GM12873 (cell line): ENCODE measurements at regions not wholly inside any gene's neighbourhood (a gene's known extent, or its start where the extent isn't known, plus 50 kb on each side); places are given as distances from the start of the nearest gene placed in this dataset.

Source experiments
- TF ChIP-seq, protein P1 (sequence below): IDR thresholded peaks from 2 replicates; pipeline ENCODE4 v1.5.1; 2012; ENCODE audit warnings: low read depth, mild to moderate bottlenecking, moderate library complexity, low read length, control low read depth; ENCODE audit not compliant: insufficient read depth; ENCODE audit errors: missing control alignments

DNA sequence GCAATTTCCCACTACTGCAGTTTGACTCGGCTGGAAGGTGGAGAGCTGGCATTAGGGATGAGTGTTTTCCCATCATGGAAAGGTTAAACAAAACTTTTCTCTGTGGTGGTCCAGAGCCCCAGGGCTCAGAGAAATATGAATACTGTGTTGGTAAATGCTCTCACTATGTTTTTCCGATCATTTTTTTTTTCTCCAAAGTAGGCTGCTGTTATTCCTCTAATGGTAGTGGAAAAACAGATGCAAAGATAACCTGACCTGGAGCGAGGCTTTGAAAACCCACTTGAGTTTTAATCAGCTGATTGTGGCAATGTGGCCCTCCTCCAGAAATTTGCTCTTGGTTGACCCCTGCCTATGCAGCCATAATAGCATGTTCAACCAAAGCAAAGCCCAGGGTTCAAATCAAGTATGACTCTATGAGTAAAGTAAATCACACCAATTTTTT is 320.8 kb upstream of the CTNNB1 start:
- TF ChIP-seq, protein P1, sequence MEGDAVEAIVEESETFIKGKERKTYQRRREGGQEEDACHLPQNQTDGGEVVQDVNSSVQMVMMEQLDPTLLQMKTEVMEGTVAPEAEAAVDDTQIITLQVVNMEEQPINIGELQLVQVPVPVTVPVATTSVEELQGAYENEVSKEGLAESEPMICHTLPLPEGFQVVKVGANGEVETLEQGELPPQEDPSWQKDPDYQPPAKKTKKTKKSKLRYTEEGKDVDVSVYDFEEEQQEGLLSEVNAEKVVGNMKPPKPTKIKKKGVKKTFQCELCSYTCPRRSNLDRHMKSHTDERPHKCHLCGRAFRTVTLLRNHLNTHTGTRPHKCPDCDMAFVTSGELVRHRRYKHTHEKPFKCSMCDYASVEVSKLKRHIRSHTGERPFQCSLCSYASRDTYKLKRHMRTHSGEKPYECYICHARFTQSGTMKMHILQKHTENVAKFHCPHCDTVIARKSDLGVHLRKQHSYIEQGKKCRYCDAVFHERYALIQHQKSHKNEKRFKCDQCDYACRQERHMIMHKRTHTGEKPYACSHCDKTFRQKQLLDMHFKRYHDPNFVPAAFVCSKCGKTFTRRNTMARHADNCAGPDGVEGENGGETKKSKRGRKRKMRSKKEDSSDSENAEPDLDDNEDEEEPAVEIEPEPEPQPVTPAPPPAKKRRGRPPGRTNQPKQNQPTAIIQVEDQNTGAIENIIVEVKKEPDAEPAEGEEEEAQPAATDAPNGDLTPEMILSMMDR = no peak

DNA sequence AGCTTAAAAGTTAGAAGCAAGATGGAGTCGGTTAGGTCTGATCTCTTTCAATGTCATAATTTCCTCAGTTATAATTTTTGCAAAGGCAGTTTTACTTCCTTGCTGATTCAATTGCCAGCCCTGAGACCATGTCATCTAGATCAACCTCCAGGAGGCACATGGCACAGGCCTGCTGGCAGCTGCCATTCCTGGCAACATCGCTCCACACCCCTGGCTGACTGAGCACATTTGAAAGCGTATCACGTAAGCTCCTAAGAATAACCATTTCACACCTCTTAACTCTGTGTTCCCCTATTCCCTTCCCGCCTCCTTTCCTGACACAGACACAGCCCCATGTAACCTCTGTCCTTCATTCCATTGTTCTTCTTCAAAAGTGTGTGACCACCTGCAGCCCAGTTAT is 313.9 kb upstream of the CTNNB1 start:
- TF ChIP-seq, protein P1 = no peak

DNA sequence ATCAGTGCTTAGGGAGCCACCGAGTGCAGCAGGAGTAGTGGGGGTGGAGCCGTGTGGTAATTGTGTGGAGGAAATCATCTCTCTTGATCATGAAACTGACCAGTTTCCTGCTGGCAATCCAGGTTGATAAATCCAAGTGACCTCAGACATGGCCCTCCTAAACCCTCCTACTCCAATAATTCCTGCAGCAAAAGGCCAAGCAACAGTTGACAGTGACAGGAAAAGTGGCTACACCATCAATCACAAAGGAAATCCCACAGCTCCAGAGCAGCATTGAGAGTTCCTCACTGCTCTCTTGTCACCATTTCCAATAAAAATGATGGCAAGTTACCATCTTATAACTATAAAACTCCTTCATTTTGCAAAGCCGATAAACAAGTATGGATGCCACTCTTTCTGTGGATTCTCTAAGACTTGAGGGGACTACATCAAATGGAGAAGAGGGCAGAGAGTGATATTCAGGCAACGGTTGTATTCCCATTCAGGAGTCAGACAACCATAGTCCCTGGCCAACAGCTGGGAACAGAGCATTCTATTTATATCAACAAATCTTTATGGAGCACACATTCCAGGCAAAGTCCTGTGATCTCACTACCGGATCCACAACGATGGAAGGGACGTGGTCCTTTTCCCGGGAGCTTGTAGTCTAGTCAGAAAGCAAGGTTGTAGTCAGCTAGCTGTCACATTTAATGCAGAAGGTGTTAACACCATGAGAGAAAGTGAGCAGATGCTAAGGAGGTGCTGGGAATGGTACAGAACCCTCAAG is 312.5 kb upstream of the CTNNB1 start:
- TF ChIP-seq, protein P1 = no peak

DNA sequence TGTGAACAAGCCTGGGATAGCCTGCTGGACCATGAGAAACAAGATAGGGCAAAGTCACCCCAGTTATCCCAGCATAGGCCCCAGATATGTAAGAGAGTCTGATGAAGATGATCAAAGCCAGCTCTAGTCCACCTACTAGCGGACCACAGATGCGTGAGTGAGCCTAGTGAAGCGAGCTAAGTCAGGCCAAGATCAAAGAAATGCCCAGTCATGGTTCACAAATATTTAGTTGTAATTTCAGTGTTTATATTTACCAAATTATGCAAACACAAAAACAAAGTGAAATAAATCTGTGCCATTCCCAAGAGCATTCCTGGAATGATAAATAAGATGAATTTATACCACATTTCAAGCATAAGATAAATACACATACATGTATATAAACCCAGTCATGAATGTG is 308.1 kb upstream of the CTNNB1 start:
- TF ChIP-seq, protein P1 = no peak

DNA sequence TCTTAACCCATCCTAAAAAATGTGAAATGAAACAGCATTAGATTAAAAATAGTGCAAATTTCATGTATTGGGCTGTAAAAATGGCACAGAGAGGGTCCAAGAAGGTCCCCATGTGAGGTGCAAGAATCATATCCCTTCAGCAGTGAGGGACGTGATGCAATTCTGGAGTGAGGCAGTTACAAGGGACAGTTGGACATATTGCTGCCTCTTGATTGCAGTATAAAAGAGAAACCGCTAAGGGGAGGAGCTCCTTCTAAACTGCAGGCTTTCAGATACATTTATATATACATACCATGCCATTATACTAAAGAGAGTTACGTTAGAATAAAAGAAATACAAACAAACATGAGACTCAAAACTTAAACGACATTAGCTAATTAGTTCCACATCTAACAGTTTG is 304.2 kb upstream of the CTNNB1 start:
- TF ChIP-seq, protein P1 = no peak

DNA sequence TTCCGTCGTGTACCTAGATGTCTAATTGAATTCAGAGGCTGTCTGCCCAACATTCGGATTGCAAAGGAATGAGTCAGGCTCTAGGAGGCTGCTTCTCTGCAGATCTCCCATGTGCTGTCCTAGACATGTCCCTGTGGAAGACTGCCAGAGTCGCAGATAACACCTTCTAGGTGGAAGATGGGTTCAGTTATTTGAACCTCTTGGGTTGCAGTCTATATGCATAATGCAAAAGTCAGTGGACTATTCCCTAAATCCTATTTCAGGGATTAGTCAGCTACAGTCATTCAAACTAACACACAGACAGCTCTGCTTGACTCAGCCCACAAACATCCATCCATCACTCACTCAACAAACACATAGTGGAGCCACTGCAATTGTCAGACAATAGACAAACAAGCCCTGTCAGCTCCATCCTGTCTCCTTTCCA is 300.0 kb upstream of the CTNNB1 start:
- TF ChIP-seq, protein P1 = no peak

DNA sequence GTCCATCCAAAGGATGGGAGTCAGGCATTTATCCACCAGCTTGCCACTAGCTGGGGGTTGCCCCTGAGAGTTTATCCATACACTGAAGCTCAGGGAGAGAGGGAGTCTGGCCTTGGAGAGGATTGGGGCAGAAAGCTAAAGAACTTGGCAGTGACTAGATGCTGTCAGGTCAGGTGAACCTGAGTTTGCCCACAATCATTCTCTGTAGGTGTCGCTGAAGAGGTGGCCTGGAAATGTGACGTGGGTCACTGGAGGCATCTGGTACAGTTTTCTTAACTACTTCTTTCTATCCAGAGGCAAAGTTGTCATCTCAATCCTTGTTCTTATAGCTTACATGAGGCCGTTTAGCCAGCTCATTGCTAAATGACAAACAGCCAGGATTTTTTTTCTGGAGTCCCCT is 298.0 kb upstream of the CTNNB1 start:
- TF ChIP-seq, protein P1 = no peak
